C1 segment of cervical spinal cord (tissue), 14 donors: ENCODE measurements at regions not wholly inside any gene's neighbourhood (a gene's known extent, or its start where the extent isn't known, plus 50 kb on each side); places are given as distances from the start of the nearest gene placed in this dataset.
A peak's percentile ranks its signal among the peaks of the same experiment; 100 is the strongest.

Experiments
- DNase-seq, 14 donors: peaks; one replicate each; lab custom pipeline; 2025; lab: John Stamatoyannopoulos, UW

DNA sequence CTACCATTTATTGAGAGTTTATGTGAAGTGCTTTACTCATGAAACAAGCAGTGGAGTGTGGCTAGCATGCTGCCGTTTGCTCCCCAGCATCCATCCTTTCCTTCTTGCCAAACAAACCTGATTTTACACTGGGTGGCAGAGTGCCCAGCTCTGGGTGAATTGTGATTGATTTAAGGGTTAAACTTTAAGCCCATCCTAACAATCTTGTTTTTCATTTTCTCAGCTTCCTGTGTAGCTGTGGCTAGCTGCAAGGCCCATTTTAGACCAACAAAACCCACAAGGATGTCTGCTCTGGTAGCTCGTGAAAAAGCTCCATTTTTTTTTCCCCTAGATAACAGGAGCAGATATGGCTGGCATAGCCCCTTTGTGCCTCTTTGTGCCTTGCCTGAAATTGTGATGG lies 77.7 kb upstream of the KCNG1 start:
- DNase-seq, result no peak

DNA sequence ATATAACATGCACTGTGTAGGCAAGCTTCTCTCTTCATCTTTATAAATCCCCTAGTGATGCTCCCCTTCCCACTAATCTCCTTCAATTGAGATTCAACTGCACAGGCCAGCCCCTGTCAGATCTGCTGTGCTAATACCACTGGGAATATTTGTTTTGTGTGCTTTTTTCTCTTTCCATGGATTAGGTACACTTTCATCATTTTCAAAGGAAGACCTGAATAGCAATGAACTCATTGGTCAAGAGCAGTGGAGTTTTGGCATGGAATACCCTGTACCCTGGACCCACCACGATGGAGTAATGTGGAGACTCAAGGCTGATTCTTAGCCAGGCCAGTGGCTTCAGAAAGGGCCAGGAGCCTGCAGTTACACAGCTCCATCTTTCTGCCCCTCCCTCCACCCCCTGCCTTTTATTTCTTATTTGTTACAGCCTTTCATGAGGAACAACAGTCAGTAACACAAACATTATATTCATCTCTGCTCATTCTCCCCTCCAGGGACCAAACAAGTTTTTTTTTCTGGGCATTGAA lies 75.4 kb upstream of the KCNG1 start:
- peak in 2 of 14 donors; percentile 3 to 15 for DNase-seq

DNA sequence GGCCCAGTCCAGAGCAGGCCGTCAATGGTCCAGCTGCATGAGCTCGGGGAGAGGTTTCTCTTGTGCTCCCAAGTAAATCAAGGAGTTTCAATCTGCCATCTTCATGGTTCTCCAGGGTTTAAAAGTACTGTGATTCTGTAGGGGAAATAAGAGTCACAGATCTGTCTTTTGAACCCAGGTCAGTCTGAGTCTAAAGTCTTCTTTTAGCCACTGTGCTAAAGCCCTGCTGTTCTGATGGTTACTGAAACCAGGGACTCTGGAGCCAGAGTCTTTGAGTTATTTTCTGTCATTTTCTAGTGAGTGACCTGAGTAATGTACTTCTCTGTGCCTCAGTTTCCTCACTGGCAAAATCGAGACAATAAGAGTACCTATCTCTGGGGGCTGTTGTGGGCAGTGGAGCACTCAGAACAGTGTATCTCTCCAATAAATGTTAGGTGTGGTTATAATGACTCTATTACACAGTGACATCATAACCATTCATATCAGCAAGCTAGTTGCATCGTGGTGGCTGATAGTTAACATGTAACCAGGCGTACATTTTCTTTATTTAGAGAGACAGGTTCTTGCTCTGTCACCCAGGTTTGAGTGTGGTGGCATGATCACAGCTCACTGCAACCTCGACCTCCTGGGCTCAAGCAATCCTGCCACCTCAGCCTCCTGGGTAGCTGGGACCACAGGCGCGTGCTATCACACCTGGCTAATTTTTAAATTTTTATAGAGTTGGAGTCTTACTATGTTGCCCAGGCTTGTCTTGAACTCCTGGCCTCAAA lies 74.6 kb upstream of the KCNG1 start:
- DNase-seq, result no peak

DNA sequence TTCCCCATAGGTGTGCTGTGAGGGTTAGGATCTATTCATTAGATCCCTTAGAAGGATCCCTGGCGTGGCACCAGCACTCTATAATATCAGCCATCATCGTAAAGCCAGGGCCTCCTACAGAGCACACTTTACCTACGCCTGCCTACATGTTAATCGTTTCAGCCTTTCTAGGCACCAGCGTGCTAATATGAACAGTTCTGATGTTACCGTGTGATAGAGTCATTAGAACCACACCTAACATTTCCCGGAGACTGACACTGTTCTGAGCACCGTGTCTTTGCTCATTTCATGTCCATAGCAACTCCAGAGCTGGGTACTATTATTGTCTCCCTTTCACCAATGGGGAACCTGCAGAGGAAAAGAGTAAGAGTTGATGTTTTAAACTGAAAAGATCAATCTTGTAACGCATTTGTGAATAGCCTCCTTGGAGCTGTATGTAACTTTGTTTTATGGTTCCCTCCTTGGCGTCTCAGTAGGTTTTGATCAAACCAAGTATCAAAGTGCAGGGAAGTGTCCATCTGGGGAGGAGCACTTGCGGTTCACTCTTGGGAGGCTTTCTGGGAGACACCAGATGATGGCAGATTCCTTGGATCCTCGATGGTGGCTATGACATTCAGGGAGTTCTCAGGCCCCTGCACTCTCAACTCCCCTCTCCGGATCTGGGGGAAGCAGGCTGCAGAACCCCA lies 73.8 kb upstream of the KCNG1 start:
- no peak for DNase-seq

DNA sequence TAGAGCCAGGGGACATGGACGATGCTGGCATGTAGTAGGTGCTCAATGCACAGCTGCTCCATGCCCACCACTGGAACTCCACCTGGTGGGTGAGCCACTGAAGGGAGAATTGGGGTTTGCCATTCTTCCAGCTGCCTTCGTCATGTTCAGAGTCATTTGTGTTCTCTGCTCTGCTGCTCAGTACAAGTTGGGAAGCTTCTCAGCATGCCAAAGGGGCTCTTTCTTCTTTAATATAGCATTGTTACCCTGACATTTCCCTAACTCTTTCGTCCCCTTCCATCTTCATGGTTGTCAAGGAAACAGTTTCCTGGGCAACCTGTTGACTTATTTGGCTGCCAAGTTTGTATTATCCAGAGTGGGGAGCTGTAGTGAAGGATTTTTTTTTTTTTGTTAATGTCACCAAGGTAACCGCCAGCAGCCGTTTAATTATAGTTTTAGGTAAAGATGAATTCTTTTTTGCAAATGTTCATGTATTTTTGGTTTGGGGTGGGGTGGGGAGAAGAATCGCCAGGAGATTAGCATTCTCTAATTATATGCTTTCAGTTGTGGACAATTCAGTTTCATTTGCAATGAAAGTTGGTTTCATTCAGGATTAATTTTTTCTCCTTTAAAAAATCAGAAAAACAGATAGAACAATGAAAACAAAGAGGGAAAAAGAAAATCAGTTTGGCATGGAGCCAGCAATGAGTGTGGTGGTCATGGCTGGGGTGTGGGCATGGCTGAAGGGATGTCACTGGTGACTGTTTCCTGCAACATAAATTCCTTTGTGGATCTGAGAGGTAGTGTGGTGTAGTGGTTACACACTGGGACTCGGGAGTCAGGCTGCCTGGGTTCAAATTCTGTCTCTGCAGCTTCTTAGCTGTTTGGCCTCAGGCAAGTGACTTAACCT lies 73.0 kb upstream of the KCNG1 start:
- peak in 2 of 14 donors; percentile 6 to 32 for DNase-seq

DNA sequence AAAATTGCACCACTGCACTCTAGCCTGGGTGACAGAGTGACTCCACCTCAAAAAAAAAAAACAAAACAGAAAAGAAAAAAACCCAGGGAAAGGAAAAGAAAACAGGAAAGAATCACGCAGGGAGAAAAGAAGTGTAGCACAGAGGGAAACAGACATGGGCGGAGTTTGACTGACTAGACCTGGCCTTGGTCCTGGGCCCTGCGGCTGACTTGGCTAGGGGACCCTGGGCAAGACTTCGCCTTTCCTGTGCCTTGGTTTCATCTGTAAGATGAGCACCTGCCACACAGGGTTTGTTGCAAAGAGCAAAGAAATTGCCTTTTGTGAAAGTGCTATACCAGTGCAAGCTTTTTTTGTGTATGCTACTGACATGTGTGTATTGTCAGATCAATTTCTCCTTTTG lies 71.3 kb upstream of the KCNG1 start:
- DNase-seq, result peak in 2 of 14 donors; percentile 1 to 54

DNA sequence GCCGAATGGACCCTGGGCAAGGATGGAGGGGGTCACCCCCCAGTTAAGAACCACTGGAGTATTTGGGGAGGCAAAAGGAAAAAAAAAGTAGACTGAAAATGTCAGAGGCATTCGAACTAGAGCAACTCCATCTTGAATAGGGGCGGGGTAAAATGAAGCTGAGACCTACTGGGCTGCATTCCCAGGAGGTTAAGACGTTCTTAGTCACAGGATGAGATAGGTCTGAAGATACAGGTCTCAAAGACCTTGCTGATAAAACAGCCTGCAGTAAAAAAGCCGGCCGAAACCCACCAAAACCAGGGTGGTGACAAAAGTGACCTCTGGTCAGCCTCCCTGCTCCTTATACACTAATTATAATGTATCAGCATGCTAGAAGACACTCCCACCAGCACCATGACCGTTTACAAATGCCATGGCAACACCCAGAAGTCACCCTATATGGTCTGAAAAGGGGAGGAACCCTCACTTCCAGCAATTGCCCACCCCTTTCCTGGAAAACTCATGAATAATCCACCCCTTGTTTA lies 70.4 kb upstream of the KCNG1 start:
- DNase-seq, result no peak

DNA sequence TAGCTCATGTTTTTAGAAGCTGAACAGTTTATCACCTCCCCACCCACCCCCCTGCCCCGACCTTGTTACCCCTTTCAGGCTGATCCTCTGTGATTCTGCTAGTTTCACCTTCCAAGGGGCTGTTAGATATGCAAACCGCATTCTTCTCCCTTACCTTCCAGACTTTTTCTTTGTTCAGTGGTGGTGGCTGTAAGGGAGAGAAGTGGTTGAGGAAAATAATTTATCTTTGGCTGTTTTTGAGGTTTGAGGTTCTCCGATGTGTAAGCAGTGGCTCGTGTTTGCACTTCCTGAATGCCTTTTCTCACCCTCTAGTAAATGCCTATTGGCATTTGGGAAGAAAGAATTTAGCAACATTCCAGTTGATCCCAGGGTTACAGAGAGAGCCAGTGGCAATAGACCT lies 69.4 kb upstream of the KCNG1 start:
- no peak for DNase-seq

DNA sequence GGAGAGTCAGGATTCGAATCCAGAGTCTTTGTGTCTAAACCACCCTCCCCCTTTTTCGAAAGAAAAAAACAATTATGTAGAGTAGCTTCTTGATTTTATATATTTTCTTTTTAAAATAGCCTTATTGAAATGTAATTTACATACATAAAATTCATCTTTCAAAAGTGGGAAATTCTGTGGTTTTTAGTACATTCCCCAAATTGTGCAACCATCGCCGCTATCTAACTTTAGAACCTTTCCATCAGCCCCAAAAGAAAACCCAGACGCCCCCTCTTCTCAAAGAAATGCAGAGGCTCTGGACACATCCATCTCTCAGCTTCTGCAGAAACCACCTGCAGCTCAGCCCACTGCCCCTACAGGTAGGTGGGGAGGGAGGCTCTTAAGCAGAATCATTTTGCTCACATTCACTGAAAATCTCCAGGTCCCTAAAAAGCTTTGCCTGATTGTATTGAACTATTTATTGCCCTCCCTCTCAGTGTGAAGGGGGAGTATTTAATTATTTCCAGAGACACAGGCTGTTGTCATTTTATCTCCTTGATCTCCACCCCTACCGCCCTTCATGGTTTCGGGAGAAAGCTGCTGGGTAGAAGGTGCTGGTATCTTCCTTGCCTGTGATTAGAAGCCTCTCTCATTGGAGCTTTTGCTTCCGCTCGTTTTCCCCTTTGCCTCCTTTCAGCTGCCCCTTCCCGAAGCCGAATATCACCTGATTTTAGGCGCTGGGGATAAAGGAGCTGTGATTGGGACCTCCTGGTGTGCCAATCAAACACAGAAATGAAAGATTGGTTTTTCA lies 68.7 kb upstream of the KCNG1 start:
- DNase-seq, result no peak

DNA sequence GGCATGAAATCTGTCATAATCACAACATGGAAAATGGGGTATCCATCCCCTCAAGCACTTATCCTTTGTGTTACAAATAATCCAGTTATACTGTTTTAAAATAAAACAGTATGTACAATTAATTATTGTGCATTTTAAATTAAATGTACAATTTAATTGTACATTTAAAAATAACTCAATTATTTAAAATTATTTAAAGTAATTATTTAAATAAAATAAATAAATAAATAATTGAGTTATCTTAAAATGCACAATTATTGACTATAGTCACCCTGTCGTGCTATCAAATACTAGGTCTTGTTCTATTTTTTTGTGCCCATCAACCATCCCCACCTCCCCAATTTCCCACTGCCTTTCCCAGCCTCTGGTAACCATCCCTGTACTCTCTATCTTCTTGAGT lies 66.9 kb upstream of the KCNG1 start:
- no peak for DNase-seq

DNA sequence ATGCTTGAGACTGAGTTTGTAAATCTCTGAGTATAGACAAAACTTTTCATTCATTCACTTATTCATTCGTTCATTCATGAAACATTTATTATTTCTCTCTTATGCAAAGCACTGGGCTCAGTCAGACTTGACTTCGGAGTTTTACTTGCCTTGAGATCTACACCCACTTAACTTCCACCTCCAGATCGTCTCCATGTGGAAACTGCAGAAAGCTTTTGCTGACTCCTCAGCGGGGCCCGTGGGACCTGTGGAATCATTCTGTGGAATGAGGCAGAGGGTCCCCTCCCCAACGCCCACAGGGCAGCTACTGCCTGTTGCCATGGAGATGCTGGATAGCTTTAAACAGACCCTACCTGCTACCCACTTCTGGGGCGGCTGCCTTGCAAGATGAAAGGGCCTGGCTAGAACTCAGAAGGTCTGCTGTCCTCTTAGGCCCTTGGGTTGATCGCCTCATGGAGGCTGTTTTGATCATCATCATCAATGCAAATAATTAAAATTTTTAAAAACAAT lies 66.4 kb upstream of the KCNG1 start:
- no peak for DNase-seq

DNA sequence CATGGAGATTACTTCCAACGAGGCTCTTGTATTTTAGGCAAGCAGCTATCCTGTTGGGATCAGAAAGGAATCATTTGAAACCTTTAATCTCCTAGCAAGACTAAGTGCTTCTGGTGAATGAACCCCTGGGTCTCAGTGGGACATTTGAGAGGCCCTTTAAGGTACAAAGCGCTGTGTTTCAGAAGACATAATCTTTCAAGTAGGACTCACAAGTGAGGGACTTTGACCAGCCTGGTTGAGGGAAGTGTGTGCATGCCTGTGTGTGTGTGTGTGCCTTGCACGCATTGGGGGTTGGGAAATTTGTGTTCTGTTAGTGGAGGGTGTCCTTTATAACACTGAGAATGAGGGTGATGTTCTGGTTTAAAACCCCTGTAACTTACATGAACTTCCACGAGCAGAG lies 64.4 kb upstream of the KCNG1 start:
- no peak for DNase-seq

DNA sequence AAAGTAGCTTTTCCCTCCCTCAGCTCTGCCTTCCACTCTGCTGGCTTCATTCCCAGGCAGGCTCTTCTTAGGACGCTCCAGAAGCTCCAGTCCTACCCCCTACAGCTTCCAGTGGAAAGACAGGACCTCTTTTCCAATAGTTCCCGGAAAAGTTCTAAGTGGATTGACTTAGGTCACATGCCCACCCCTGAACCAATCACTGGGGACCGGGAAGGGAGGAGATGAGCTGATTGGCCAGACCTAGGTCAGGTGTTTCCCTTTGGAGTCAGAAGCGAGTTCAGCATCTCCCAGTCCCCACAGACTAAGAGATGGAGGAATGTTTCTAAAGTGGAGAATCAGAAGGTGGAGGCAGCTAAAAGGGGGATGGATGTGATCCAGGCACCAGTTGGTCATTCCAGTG lies 62.9 kb upstream of the KCNG1 start:
- no peak for DNase-seq

DNA sequence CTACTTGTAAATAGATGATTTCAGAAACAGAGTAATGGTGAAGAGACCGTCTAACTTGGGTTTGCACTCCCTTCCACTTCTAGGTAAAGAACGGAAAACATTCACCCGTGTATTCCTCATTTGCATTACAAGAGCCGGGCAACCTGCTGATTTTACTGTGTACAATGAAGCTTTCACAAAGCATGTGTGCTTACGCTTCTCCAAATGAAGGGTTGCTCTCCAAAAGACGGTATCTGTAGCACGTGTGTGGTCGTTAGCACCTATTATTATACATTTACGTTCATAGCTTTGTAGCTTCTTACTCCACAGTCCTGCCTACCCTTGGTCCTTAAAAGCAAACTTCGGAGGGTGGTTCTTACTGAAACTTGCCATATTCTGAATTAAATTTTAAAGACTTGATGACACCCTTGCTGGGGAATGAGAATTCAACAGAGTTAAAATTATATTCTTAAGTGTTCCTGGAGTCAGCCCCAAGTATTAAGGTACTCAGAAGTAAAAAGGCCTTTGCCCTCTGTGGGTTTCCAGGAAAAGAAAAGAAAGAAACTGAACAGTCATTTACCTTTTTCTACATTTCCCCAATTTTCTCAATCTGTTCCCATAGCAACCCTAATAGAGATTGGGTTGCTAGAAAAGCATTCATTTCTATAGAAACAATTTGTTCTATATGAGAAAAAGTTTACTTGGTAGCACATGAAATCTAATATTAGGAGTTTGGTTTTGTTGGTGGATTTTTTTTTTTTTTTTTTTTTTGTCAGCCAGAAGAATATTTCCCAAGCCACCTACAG lies 61.9 kb upstream of the KCNG1 start:
- no peak for DNase-seq

DNA sequence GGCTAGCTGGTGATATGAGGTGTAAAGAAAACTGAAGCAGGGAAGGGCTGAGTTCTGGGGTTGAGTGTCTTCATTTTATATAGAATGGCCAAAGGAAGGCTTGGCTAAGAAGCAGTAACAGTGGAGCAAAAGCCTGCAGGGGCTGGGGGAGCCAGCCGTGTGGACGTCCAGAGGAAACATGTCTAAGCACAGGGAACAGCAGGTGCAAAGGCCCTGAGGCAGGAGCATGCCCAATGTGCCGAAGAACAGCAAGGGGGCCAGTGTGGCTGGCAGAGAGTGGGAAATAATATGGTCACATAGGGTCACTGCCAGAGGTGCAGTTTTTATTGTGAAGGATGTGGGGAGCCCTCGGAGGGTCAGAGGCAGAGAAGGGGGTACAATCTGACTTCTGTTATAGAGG lies 60.5 kb upstream of the KCNG1 start:
- no peak for DNase-seq

DNA sequence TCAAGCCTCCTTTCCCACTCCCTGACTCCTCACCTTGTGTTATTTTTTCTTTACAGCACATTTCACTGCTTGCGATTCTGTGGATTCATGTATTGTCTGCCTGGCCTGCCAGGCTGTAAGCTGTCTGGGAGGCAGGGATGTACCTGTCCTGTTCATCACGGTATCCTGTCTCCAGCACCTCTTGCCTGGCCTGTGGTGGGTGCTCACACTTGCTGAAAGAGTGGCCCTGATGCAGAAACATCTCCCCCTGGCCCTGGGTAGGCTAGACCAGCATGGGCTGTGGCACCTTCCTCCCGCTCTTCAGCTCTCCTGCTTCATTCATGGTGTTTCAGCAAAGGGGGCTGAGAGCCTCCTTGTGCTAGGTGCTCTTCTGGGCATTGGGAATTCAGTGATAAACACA lies 60.1 kb upstream of the KCNG1 start:
- DNase-seq, result no peak

DNA sequence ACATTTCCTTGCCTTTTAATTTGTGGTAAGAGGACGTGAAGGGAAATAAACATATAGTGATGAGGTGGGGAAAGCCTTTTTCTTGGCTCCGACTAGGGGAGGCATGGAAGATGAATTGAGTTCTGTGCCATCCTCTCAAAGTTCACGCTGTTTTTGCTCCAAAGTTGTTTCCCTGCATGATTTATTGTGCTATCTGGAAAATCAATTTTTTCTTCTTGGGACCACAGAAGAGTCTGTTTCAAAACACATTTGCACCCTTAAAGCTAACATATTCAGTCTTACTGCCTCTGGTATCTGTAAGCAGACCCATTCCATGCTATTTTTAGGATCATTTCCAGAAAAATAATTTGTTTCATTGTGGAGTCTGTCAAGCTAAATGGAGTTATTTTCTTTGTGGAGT lies 57.6 kb upstream of the KCNG1 start:
- no peak for DNase-seq

DNA sequence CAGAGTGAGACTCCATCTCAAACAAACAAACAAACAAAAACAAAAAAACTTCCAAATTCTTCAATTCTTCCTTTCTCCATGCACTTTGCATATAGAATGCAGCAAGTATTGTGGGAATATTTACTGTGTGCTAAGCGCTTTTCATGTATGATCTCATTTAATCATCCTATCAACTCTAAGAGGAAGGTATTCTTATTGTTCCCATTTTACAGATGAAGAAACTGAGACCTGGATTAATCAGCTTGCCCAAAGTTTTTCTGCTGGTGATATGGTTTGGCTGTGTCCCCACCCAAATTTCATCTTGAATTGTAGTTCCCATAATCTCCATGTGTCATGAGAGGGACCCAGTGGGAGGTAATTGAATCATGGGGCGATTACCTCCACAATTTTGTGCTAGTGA lies 56.6 kb upstream of the KCNG1 start:
- no peak for DNase-seq

DNA sequence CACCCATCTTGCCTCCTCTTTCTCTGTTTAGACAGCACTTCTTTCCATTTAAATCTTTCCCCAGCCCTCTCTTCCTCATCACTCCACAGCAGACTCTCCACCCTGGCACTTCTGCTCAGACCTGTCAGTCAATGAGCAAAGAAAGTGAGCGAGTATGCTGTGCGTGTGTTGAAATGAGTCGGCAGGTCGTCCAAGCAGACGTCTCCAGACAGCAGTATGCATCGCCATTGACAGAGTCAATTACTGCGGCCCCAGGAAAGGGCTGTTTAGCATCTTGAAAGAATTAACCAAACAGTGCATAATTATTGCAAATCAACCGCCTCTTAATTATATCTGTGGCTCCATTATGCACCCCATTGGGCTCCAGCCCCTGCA lies 54.8 kb upstream of the KCNG1 start:
- DNase-seq, result no peak
